GM10266 (cell line): ENCODE measurements at regions not wholly inside any gene's neighbourhood (a gene's known extent, or its start where the extent isn't known, plus 50 kb on each side); places are given as distances from the start of the nearest gene placed in this dataset.
"Not testable (repeated sequence)": the region's sequence is repeated elsewhere in the genome, so short reads cannot be mapped to it uniquely, and the experiment has no call there.

Experiments
- DNase-seq: peaks from one replicate; pipeline ENCODE4 v3.0.0; 2012; ENCODE audit errors: extremely low spot score
- TF ChIP-seq, protein P1 (sequence below): IDR thresholded peaks from 2 replicates; pipeline ENCODE4 v1.5.1; 2012; ENCODE audit warnings: mild to moderate bottlenecking, low read depth; ENCODE audit not compliant: control insufficient read depth, insufficient read depth; ENCODE audit errors: missing control alignments

DNA sequence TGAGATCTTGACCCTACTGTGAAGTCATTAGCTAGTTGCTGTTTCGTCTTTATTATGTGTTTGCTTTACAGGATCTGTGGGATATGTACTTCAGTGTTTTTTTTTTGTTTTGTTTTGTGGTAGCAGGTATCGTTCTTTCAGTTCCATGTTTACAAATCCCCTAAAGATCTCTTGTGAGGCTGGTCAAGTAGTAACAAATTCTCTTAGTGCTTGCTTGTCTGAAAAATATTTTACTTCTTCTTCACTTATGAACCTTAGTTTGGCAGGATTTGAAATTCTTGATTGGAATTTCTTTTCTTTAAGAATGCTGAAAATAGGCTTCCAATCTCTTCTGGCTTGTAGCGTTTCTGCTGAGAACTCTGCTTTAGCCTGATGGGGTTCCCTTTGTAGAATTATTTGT is 235.8 kb upstream of the ALCAM start:
- TF ChIP-seq, protein P1, sequence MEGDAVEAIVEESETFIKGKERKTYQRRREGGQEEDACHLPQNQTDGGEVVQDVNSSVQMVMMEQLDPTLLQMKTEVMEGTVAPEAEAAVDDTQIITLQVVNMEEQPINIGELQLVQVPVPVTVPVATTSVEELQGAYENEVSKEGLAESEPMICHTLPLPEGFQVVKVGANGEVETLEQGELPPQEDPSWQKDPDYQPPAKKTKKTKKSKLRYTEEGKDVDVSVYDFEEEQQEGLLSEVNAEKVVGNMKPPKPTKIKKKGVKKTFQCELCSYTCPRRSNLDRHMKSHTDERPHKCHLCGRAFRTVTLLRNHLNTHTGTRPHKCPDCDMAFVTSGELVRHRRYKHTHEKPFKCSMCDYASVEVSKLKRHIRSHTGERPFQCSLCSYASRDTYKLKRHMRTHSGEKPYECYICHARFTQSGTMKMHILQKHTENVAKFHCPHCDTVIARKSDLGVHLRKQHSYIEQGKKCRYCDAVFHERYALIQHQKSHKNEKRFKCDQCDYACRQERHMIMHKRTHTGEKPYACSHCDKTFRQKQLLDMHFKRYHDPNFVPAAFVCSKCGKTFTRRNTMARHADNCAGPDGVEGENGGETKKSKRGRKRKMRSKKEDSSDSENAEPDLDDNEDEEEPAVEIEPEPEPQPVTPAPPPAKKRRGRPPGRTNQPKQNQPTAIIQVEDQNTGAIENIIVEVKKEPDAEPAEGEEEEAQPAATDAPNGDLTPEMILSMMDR = no peak
- no peak for DNase-seq

DNA sequence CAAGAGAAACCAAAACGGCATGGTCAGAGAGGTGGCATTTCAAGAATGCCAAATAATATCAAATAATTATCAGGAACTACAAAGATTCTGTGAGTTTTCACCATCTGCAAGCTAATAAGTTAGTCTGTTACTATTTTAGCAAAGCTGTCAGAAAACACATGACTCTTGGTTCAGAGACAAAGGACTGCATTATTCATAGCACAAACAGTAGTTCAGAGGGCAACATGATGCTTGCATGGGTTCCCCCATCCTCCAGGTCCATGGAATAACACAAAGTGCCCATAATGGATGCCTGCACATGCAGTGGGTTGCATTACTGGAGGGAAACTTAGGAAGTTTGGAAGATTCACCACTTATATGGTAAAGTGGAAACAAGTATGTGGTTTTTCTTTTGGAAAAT is 228.8 kb upstream of the ALCAM start:
- TF ChIP-seq, protein P1 = no peak

DNA sequence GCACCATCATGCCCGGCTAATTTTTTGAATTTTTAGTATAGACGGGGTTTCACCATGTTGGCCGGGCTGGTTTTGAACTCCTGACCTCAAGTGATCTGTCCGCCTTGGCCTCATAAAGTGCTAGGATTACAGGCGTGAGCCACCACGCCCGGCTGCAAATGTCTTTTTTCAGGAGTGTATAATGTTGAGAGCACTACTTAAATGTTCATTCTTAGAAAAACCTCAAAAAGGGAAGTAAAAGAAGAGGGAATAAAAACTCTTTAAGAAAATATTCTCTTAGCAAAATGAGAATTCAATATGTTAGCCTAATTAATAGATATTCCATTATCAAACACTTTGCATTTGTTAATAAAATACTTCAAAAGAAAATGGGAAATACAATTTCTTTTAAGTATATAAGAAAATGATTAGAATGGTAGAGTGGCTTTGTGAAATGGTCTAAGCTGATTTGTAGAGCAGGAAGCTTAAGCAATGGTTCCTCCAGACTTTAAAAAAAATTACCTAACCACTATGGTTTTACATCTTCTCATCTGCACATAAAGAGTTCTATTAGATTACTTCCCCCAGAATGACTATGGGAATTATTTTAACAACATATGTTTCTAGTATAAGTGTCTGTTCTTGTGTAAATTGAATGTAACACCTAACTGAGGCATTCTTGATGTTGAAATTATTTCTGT is 226.7 kb upstream of the ALCAM start:
- TF ChIP-seq, protein P1 = no peak
- DNase-seq = no peak

More for the DNA sequence above, 228.8 kb upstream of the ALCAM start:
- no peak for DNase-seq

DNA sequence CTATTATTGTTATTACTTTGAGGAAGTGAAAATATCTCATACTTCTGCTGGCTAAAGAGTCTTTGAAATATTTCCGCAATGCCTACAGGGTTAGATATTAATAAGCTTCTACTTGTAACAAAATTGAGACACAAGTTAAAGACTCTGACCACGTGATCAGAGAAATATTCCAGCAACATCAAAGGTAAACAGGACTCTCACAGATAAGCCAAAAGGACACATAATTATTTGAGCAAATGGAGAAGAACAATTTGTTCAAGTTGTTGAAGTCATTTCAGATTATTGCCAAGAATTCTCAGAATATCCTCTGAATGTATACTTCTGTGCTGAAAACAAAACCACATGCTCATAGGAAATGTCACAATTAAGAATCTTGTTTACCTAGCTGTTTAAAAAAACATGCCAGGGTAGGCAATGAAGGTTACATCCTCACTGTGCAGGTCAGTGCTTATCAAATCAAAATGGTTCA is 225.8 kb upstream of the ALCAM start:
- no peak for DNase-seq
- TF ChIP-seq, protein P1 = no peak

DNA sequence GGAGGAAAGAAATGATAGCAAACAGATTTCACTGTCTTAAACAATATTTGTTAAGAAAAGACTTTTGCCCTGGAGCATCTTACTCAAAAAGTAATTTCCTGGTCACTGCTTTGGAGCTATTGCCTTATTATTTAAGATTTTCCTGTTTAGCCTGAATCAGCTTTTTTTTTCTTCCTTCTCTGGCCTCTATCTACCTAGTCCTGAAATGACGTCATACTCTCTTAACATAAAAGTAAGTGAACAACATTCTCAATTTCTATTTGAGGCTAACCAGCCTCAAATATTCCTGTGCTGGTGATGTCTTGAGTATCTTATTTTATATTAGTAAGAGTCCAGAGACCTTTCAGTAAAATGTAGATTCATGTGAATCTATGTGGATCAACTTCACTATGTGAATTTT is 221.9 kb upstream of the ALCAM start:
- DNase-seq = no peak
- TF ChIP-seq, protein P1 = no peak

DNA sequence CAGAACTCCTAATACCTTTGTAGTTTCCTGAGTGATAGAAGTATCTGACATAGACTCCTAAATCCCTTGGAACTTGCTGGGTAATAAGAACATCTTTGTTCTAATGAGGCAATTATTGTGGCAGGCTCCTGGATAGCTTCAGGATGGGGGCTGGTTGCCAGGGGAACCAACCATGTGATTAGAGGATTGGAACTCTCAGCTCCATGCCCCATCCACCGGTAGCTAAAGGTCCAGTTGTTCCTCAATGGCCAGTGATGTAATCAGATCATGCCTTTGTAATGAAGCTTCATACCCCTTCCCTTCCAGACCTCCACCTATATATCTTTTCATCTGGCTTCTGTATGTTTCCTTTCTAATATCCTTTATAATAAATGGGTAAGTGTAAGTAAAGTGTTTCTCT is 221.2 kb upstream of the ALCAM start:
- TF ChIP-seq, protein P1 = no peak
- no peak for DNase-seq

DNA sequence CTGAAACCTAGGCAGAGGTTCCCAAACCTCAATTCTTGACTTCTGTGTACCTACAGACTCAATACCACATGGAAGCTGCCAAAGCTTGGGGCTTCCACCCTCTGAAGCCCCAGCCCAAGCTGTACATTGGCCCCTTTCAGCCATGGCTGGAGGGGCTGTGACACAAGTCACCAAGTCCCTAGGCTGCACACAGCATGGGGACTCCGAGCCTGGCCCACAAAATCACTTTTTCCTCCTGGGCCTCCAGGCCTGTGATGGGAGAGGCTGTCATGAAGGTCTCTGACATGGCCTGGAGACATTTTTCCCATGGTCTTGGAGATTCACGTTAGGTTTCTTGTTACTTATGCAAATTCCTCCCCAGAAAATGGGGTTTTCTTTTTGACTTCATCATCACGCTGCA is 217.5 kb upstream of the ALCAM start:
- not testable (repeated sequence) for DNase-seq

DNA sequence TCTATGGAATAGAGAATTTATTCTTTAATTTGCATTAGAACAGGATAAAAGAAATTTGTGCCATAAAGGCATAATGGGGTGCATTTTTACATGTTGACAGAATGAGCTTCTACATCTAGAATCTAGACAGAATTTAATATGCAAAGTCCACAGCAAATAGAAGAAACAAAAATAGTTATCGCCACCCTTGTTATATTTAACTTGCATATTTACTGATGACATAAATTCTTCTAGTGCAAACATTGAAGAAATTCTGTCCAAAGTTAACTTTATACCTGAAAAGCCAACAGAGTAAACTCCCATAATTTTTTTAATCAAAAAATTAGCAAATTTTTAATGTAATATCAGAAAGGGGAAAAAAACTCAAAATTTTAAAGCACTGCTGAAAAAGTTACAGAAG is 213.7 kb upstream of the ALCAM start:
- TF ChIP-seq, protein P1 = no peak
- DNase-seq = no peak
